ENCODE measurements at regions not wholly inside any gene's neighbourhood (a gene's known extent, or its start where the extent isn't known, plus 50 kb on each side); places are given as distances from the start of the nearest gene placed in this dataset.
"Not testable (repeated sequence)": the region's sequence is repeated elsewhere in the genome, so short reads cannot be mapped to it uniquely, and the experiment has no call there.

- H3K4me1 ChIP-seq (ENCODE audit: insufficient read depth, insufficient read length) = peaks cover 3% of the 10 kb centered on the region
- no peak overlapping the region for H3K9ac ChIP-seq (ENCODE audit: insufficient read length, low read depth)
- H3K4me3 ChIP-seq (ENCODE audit: insufficient read length, low read depth) = no peak overlapping the region
- no peak for DNase-seq (ENCODE audit: low read depth, low spot score)
- no peaks in the 10 kb centered on the region for H3K27me3 ChIP-seq (ENCODE audit: insufficient read depth, insufficient read length)
- TF ChIP-seq YY1 (IDR thresholded peaks at IDR 0.05; ENCODE audit: insufficient read depth, insufficient read length) (no peak), SUZ12 (IDR thresholded peaks at IDR 0.05; ENCODE audit: extremely low read depth, insufficient read depth, insufficient read length) (no peak), ZNF274 (IDR thresholded peaks at IDR 0.05; ENCODE audit: low read depth, low read length) (no peak)
- peaks cover 10% of the 10 kb centered on the region for H3K9me3 ChIP-seq (ENCODE audit: insufficient read depth, low read length)
- H3K36me3 ChIP-seq (ENCODE audit: insufficient read depth, insufficient read length, low read length) = no peaks in the 10 kb centered on the region
Measured at GRCh38 chr6:85006362-85006761, 242.0 kb upstream of the TBX18 start.

DNA sequence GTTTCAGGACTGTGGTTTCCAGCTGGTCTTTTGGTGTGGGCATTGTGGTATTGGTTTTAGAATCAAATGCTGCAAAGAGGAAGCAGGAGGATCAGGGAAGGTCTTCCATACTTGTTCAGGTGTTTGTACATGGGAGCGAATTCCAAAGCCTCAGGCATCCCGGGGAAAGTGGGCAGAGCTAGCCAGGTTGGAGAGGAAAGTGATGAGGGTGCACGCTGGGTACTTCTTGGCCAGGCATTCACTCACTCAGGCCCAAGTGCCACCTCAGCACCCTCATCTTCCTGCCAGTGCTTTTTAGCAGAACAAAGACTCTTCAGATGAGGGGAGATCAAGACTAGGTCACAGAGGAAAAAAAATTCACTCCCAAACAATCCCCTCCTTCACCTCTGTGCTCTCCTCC lies 241.1 kb upstream of the TBX18 start:
- Histone ChIP-seq H3K27me3 (ENCODE audit: insufficient read depth, insufficient read length) (no peaks in the 10 kb centered on the region), H3K4me1 (ENCODE audit: insufficient read depth, insufficient read length) (peaks cover 3% of the 10 kb centered on the region), H3K4me3 (ENCODE audit: insufficient read length, low read depth) (no peak overlapping the region), H3K36me3 (ENCODE audit: insufficient read depth, insufficient read length, low read length) (no peaks in the 10 kb centered on the region), H3K9ac (ENCODE audit: insufficient read length, low read depth) (no peak overlapping the region), H3K9me3 (ENCODE audit: insufficient read depth, low read length) (peaks cover 10% of the 10 kb centered on the region)
- no peak for DNase-seq (ENCODE audit: low read depth, low spot score)
- TF ChIP-seq ZNF274 (IDR thresholded peaks at IDR 0.05; ENCODE audit: low read depth, low read length) = no peak
- TF ChIP-seq SUZ12 (IDR thresholded peaks at IDR 0.05; ENCODE audit: extremely low read depth, insufficient read depth, insufficient read length) = no peak
- no peak for TF ChIP-seq YY1 (IDR thresholded peaks at IDR 0.05; ENCODE audit: insufficient read depth, insufficient read length)

GRCh38 chr6:85004361-85004995 lies 240.1 kb upstream of the TBX18 start:
- Histone ChIP-seq H3K9ac (ENCODE audit: insufficient read length, low read depth) (no peak overlapping the region), H3K27me3 (ENCODE audit: insufficient read depth, insufficient read length) (no peaks in the 10 kb centered on the region), H3K36me3 (ENCODE audit: insufficient read depth, insufficient read length, low read length) (no peaks in the 10 kb centered on the region), H3K4me1 (ENCODE audit: insufficient read depth, insufficient read length) (peaks cover 3% of the 10 kb centered on the region), H3K4me3 (ENCODE audit: insufficient read length, low read depth) (no peak overlapping the region), H3K9me3 (ENCODE audit: insufficient read depth, low read length) (peaks cover 10% of the 10 kb centered on the region)
- TF ChIP-seq ZNF274 (IDR thresholded peaks at IDR 0.05; ENCODE audit: low read depth, low read length) (no peak), YY1 (IDR thresholded peaks at IDR 0.05; ENCODE audit: insufficient read depth, insufficient read length) (no peak), SUZ12 (IDR thresholded peaks at IDR 0.05; ENCODE audit: extremely low read depth, insufficient read depth, insufficient read length) (no peak)
- no peak for DNase-seq (ENCODE audit: low read depth, low spot score)

DNA sequence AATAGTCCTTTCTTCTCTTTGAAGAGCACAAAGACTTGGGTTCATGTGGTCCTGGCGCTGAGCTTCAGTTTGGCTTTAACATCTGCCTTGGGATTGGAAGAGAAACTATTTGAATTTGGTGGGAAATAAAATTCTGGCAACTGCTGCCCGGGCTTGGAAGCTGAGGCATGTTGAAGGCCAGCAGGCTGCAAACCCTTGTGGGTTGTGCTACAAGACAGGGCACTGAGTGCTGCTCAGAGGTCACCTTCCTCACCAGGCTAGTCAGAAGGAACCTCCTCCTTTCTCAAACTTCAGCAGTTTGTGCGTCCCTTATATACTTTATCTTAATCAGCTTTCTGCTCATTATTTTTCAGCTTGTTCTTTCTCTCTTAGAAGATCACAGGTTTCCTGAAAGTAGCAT lies 238.4 kb upstream of the TBX18 start:
- Histone ChIP-seq H3K36me3 (ENCODE audit: insufficient read depth, insufficient read length, low read length) (no peaks in the 10 kb centered on the region), H3K4me3 (ENCODE audit: insufficient read length, low read depth) (no peak overlapping the region), H3K9me3 (ENCODE audit: insufficient read depth, low read length) (no peaks in the 10 kb centered on the region), H3K9ac (ENCODE audit: insufficient read length, low read depth) (no peak overlapping the region), H3K4me1 (ENCODE audit: insufficient read depth, insufficient read length) (peaks cover 3% of the 10 kb centered on the region), H3K27me3 (ENCODE audit: insufficient read depth, insufficient read length) (no peaks in the 10 kb centered on the region)
- TF ChIP-seq YY1 (IDR thresholded peaks at IDR 0.05; ENCODE audit: insufficient read depth, insufficient read length) (no peak), SUZ12 (IDR thresholded peaks at IDR 0.05; ENCODE audit: extremely low read depth, insufficient read depth, insufficient read length) (no peak), ZNF274 (IDR thresholded peaks at IDR 0.05; ENCODE audit: low read depth, low read length) (no peak)
- no peak for DNase-seq (ENCODE audit: low read depth, low spot score)

DNA sequence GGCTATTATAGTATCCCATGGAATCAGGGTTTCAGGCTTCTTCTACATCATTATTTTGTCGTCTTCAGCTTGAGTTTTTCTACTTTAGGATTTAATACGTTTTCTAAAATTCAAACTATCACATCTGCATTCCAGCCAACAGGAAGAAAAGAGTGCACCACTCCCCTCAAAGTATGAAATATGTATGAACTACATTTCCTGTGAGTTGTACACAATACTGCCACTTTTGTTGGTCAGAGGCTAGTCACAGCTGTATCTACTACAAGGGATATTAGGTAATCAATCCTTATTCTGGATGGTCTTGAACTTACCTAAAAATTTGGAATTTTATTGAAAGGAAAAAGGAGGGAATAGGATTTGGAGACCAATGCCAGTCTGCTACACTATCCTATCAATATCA lies 235.6 kb upstream of the TBX18 start:
- Histone ChIP-seq H3K9me3 (ENCODE audit: insufficient read depth, low read length) (no peaks in the 10 kb centered on the region), H3K4me1 (ENCODE audit: insufficient read depth, insufficient read length) (no peaks in the 10 kb centered on the region), H3K27me3 (ENCODE audit: insufficient read depth, insufficient read length) (no peaks in the 10 kb centered on the region), H3K36me3 (ENCODE audit: insufficient read depth, insufficient read length, low read length) (no peaks in the 10 kb centered on the region), H3K4me3 (ENCODE audit: insufficient read length, low read depth) (no peak overlapping the region), H3K9ac (ENCODE audit: insufficient read length, low read depth) (no peak overlapping the region)
- DNase-seq (ENCODE audit: low read depth, low spot score) = no peak
- no peak for TF ChIP-seq ZNF274 (IDR thresholded peaks at IDR 0.05; ENCODE audit: low read depth, low read length)
- no peak for TF ChIP-seq YY1 (IDR thresholded peaks at IDR 0.05; ENCODE audit: insufficient read depth, insufficient read length)
- TF ChIP-seq SUZ12 (IDR thresholded peaks at IDR 0.05; ENCODE audit: extremely low read depth, insufficient read depth, insufficient read length) = no peak

DNA sequence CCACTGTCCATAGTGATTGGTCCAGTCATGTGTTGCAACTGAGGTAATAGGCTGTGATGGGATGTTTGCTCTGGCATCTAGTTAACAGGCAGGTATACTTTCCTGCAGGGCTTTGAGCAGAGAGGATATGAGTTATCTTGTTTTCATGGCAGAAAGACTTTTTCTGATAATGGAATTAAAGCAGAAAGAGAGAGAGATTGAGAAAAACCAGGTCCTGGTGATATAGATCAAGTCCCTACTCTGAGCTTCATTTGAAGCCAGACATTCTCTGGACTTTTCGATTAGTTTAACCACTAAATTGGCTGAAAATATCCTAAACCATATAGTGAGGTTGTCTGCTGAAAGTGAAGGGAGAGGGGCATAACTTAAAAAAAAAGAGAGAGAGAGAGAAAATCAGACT lies 233.8 kb upstream of the TBX18 start:
- H3K9me3 ChIP-seq (ENCODE audit: insufficient read depth, low read length) = no peaks in the 10 kb centered on the region
- no peak overlapping the region for H3K4me3 ChIP-seq (ENCODE audit: insufficient read length, low read depth)
- H3K27me3 ChIP-seq (ENCODE audit: insufficient read depth, insufficient read length) = no peaks in the 10 kb centered on the region
- DNase-seq (ENCODE audit: low read depth, low spot score) = no peak
- H3K9ac ChIP-seq (ENCODE audit: insufficient read length, low read depth) = no peak overlapping the region
- no peak for TF ChIP-seq YY1 (IDR thresholded peaks at IDR 0.05; ENCODE audit: insufficient read depth, insufficient read length)
- TF ChIP-seq ZNF274 (IDR thresholded peaks at IDR 0.05; ENCODE audit: low read depth, low read length) = no peak
- H3K4me1 ChIP-seq (ENCODE audit: insufficient read depth, insufficient read length) = no peaks in the 10 kb centered on the region
- no peaks in the 10 kb centered on the region for H3K36me3 ChIP-seq (ENCODE audit: insufficient read depth, insufficient read length, low read length)

DNA sequence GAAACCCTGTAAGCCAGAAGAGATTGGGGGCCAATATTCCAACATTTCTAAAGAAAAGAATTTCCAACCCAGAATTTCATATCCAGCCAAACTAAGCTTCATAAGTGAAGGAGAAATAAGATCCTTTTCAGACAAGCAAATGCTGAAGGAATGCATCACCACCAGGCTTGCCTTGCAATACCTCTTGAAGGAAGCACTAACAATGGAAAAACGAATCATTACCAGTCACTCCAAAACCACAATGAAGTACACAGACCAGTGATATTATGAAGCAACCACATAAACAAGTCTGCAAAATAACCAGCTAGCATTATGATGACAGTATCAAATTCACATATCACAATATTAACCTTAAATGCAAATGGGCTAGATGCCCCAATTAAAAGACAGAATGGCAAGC lies 224.4 kb upstream of the TBX18 start:
- H3K9ac ChIP-seq (ENCODE audit: insufficient read length, low read depth); H3K4me1 ChIP-seq (ENCODE audit: insufficient read depth, insufficient read length); DNase-seq (ENCODE audit: low read depth, low spot score); H3K36me3 ChIP-seq (ENCODE audit: insufficient read depth, insufficient read length, low read length); H3K4me3 ChIP-seq (ENCODE audit: insufficient read length, low read depth); H3K9me3 ChIP-seq (ENCODE audit: insufficient read depth, low read length); H3K27me3 ChIP-seq (ENCODE audit: insufficient read depth, insufficient read length): not testable (repeated sequence)

GRCh38 chr6:84985490-84985889 lies 221.1 kb upstream of the TBX18 start:
- not testable (repeated sequence) for DNase-seq (ENCODE audit: low read depth, low spot score); H3K36me3 ChIP-seq (ENCODE audit: insufficient read depth, insufficient read length, low read length); H3K9ac ChIP-seq (ENCODE audit: insufficient read length, low read depth); H3K4me3 ChIP-seq (ENCODE audit: insufficient read length, low read depth); H3K4me1 ChIP-seq (ENCODE audit: insufficient read depth, insufficient read length); H3K9me3 ChIP-seq (ENCODE audit: insufficient read depth, low read length); H3K27me3 ChIP-seq (ENCODE audit: insufficient read depth, insufficient read length)
